ENCODE measurements at regions not wholly inside any gene's neighbourhood (a gene's known extent, or its start where the extent isn't known, plus 50 kb on each side); places are given as distances from the start of the nearest gene placed in this dataset.

GRCh38 chr2:57881998-57882888, 164.4 kb upstream of the VRK2 start:
- no peak for TF ChIP-seq CTCF (conservative IDR thresholded peaks at IDR 0.05; ENCODE audit: low read length)
- no peak for TF ChIP-seq EZH2phosphoT487 (IDR thresholded peaks at IDR 0.05; ENCODE audit: borderline replicate concordance)
